Body of pancreas (tissue), 4 donors: ENCODE measurements at regions not wholly inside any gene's neighbourhood (a gene's known extent, or its start where the extent isn't known, plus 50 kb on each side); places are given as distances from the start of the nearest gene placed in this dataset.

ENCODE experiments used
- ATAC-seq: fragments of 150-250 bp; one replicate; pipeline ENCODE4 v1.9.1; 2016
- DNase-seq, 4 donors: peaks; one replicate each; pipeline ENCODE4 v3.0.0-alpha.2; 2019
- H3K27ac ChIP-seq, 4 donors: fragments of 200-600 bp; sonication (generic); 1 replicate in 3 of 4; 2 replicates in 1 of 4; pipeline versions ENCODE4 v1.5.1 to v1.6.1; 2016 to 2019; ENCODE audit warnings: mild to moderate bottlenecking in 1 of 4, mixed read lengths in 1 of 4, moderate library complexity in 1 of 4
- H3K27me3 ChIP-seq, 2 donors: fragments of 200-600 bp; sonication (generic); one replicate each; pipeline ENCODE4 v1.6.0; 2016; ENCODE audit warnings: mild to moderate bottlenecking in 1 of 2
- H3K36me3 ChIP-seq, 2 donors: fragments of 200-600 bp; sonication (generic); replicated peaks in 1 of 2; 2 replicates each; pipeline ENCODE4 v1.5.1; 2016; ENCODE audit warnings: low read depth in 2 of 2; ENCODE audit not compliant: insufficient read depth in 1 of 2
- H3K4me1 ChIP-seq: fragments of 200-600 bp; sonication (generic); one replicate; pipeline ENCODE4 v1.6.0; 2016
- H3K4me3 ChIP-seq, 2 donors: fragments of 200-600 bp; sonication (generic); 1 replicate in 1 of 2; 2 replicates in 1 of 2; pipeline ENCODE4 v1.5.1; 2016 to 2019
- H3K9me3 ChIP-seq, 3 donors: fragments of 200-600 bp; sonication (generic); 1 replicate in 2 of 3; 2 replicates in 1 of 3; pipeline ENCODE4 v1.5.1; 2016
- POLR2A ChIP-seq, 3 donors: fragments of 450-650 bp; IDR thresholded peaks; one replicate each; pipeline ENCODE4 v1.6.1; 2016; ENCODE audit warnings: antibody characterized with exemption in 3 of 3, mild to moderate bottlenecking in 2 of 3
- WGBS, 2 donors: methylation state at CpG; one replicate each; pipeline ENCODE4 v1.1.5; 2017; 5-methylcytosine and 5-hydroxymethylcytosine counted together
- intact Hi-C: fragments of 100-400 bp; cut with DNase I; formaldehyde crosslinking; loops from one replicate; pipeline ENCODE4 v1.15.1; 2023
- TF ChIP-seq, protein P1 (sequence below), 7 experiments: fragments of 450-650 bp in 4 of 7; fragments of 200-600 bp in 3 of 7; sonication (generic) in 3 of 7; IDR thresholded peaks; one replicate each; pipeline ENCODE4 v1.5.1; 2016 to 2019; ENCODE audit warnings: antibody characterized with exemption in 7 of 7

DNA sequence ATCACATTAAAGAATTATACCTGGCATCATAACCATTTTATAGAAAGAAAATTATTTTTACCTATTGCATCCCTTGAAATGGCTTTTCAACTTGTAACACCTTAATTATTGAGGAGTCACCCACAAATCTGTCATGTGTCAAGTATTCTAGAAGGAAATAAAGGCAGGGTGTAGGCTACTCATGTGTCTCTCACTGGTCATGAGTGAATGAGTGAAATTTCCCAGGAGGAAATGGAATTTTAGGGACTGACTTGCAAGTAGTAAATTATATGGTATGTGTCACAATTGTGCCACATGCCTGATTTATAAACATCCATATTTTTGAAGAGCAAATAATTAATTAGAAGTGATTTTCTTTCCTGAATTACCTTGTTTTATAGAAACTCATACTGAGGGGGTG, 310.5 kb upstream of the ADAMTS9 start:
- Histone ChIP-seq H3K27ac (no peak overlapping the region), H3K9me3 (no peaks in the 10 kb centered on the region), H3K4me1 (no peaks in the 10 kb centered on the region), H3K27me3 (no peaks in the 10 kb centered on the region), H3K4me3 (no peak overlapping the region), H3K36me3 (no peaks in the 10 kb centered on the region)
- no peak for DNase-seq
- ATAC-seq: no peak
- TF ChIP-seq, protein P1, sequence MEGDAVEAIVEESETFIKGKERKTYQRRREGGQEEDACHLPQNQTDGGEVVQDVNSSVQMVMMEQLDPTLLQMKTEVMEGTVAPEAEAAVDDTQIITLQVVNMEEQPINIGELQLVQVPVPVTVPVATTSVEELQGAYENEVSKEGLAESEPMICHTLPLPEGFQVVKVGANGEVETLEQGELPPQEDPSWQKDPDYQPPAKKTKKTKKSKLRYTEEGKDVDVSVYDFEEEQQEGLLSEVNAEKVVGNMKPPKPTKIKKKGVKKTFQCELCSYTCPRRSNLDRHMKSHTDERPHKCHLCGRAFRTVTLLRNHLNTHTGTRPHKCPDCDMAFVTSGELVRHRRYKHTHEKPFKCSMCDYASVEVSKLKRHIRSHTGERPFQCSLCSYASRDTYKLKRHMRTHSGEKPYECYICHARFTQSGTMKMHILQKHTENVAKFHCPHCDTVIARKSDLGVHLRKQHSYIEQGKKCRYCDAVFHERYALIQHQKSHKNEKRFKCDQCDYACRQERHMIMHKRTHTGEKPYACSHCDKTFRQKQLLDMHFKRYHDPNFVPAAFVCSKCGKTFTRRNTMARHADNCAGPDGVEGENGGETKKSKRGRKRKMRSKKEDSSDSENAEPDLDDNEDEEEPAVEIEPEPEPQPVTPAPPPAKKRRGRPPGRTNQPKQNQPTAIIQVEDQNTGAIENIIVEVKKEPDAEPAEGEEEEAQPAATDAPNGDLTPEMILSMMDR (IDR thresholded peaks at IDR 0.05): no peak
- no peak for TF ChIP-seq POLR2A (IDR thresholded peaks at IDR 0.05)
- intact Hi-C loops: no loop called here

DNA sequence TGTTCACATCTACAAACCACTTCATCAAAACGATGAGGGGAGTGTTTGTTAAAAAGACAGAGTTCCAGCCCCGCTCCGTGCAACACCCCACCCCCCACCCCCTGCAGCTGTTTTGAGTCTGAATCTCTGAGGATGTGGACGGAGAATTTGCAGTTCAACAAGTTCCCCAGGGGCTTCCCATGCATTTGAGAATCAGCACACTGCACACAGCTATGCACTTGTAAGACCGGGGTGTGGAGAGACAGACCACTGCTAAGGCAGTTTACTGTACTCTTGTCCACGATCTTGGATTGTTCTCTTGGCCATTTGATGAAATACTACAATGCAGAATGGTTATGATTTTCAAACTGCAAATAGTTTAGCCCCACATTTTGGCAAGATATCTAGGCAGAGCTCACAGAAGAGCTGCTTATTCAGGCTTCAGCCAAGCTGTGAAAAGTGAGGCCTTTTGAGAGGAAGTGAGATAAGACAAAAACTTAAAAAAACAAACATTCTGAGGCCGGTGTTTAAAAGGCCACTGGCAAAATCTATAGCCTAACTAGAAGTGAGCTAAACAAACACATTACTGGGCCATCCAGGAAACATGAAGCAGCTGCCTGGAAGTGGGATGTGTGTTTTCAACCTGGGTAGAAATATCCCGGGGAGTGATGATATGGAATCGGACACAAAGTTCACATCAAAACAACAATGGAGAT, 308.2 kb upstream of the ADAMTS9 start:
- H3K27ac ChIP-seq: no peak overlapping the region
- DNase-seq (no peak), ATAC-seq (no peak)
- H3K4me3 ChIP-seq: no peak overlapping the region
- H3K27me3 ChIP-seq: no peaks in the 10 kb centered on the region
- intact Hi-C loops: no loop called here
- 49 to 63% methylated on average over 8 to 9 of the region's 9 CpGs for WGBS, 2 donors
- H3K36me3 ChIP-seq: no peaks in the 10 kb centered on the region
- TF ChIP-seq POLR2A (IDR thresholded peaks at IDR 0.05): no peak
- TF ChIP-seq, protein P1 (IDR thresholded peaks at IDR 0.05): no peak
- H3K9me3 ChIP-seq: no peaks in the 10 kb centered on the region
- no peaks in the 10 kb centered on the region for H3K4me1 ChIP-seq

DNA sequence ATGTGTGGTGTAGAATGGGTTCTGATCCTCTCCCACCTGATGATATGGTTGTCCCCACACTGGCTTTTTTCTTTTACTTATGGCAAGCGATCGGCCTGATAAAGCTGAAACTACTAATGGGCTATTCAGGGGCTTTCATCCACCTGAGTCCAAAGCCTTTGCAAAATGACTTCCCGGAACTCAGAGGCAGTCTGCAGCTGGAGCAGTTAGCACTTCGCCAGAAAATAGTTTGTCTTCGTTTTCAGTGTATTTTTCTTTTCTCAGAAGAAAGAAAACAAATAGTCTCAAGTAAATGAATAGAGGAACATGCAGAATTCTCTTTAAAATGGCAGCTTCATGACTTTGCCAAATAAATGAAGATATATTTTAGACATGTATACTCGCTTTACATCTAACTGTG, 306.0 kb upstream of the ADAMTS9 start:
- intact Hi-C loops: no loop called here
- TF ChIP-seq, protein P1 (IDR thresholded peaks at IDR 0.05): no peak
- no peak for TF ChIP-seq POLR2A (IDR thresholded peaks at IDR 0.05)
- Histone ChIP-seq H3K27me3 (no peaks in the 10 kb centered on the region), H3K27ac (no peak overlapping the region), H3K4me3 (no peak overlapping the region), H3K4me1 (no peaks in the 10 kb centered on the region), H3K36me3 (no peaks in the 10 kb centered on the region), H3K9me3 (no peaks in the 10 kb centered on the region)
- DNase-seq (no peak), ATAC-seq (no peak)
- WGBS, 2 donors: 81% methylated on average over 6 of the region's 6 CpGs

DNA sequence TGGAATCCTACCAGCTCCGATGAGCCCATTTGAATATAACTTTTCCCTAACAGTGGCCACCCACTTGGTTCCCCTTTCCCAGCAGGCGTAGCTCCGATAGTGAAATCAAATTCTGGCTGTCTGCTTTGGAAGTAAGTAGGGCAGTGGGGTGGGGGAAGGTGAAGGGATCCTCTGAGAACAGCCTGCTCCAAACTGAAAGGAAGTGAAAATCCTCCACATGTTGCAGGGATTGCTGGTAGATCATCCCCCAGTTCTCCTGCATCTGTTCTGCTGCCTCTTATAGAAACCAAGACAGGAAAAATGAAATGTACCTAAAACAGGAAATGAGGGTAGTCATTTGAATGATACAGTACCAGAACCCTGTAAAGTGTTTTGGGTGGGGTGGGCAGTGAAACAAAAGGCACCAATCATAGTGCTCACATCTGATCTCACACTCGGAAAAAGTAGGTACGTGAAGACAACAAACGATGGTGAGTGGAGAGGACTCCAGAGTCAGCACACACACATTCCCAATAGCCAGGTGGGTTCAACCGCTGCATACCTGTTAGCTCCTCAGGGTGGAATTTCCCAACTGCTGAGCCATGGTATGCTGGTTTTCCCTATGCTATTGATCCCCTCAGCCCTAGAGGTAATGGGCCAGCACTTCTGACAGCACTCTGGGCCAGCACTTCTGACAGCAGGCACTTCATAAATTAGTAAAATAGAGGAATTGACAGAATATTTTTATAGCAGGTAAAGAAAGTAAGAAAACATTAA, 304.9 kb upstream of the ADAMTS9 start:
- Histone ChIP-seq H3K36me3 (no peaks in the 10 kb centered on the region), H3K27me3 (no peaks in the 10 kb centered on the region), H3K4me3 (no peak overlapping the region), H3K27ac (peak overlapping the region in 2 of 4 donors; percentile 1 to 49), H3K9me3 (no peaks in the 10 kb centered on the region), H3K4me1 (no peaks in the 10 kb centered on the region)
- TF ChIP-seq POLR2A (IDR thresholded peaks at IDR 0.05): no peak
- TF ChIP-seq, protein P1 (IDR thresholded peaks at IDR 0.05): no peak
- 66 to 78% methylated on average over 7 of the region's 7 CpGs for WGBS, 2 donors
- intact Hi-C loops: no loop called here
- DNase-seq (peak in 3 of 4 donors; percentile 13 to 30 (median 20)), ATAC-seq (peak; percentile 65)
